Adrenal gland (tissue), 9 donors: ENCODE measurements at regions not wholly inside any gene's neighbourhood (a gene's known extent, or its start where the extent isn't known, plus 50 kb on each side); places are given as distances from the start of the nearest gene placed in this dataset.

ENCODE experiments used
- DNase-seq, 7 donors: peaks; one replicate each; pipeline ENCODE4 v3.0.0-alpha.2; 2019 to 2020
- H3K27ac ChIP-seq, 5 donors: fragments of 200-600 bp; sonication (generic) in 4 of 5; 1 replicate in 3 of 5; 2 replicates in 2 of 5; pipeline versions ENCODE4 v1.5.1 to v1.8.0; 2016 to 2020; ENCODE audit warnings: mild to moderate bottlenecking in 1 of 5
- H3K27me3 ChIP-seq: fragments of 200-600 bp; 2 replicates; pipeline ENCODE4 v1.8.0; 2021
- H3K36me3 ChIP-seq, 2 donors: fragments of 200-600 bp; replicated peaks in 1 of 2; 1 replicate in 1 of 2; 2 replicates in 1 of 2; pipeline versions ENCODE4 v1.5.1 to v1.8.0; 2018 to 2022
- H3K4me1 ChIP-seq, 2 donors: fragments of 200-600 bp; replicated peaks in 1 of 2; 1 replicate in 1 of 2; 2 replicates in 1 of 2; pipeline versions ENCODE4 v1.5.1 to v1.8.0; 2018 to 2021
- H3K4me3 ChIP-seq, 4 donors: fragments of 200-600 bp; sonication (generic) in 3 of 4; one replicate each; pipeline ENCODE4 v1.5.1; 2016 to 2018
- H3K9me3 ChIP-seq, 3 donors: fragments of 200-600 bp; sonication (generic) in 1 of 3; replicated peaks in 1 of 3; 1 replicate in 2 of 3; 2 replicates in 1 of 3; pipeline versions ENCODE4 v1.5.1 to v1.8.0; 2016 to 2021
- POLR2A ChIP-seq, 2 donors: fragments of 450-650 bp; IDR thresholded peaks; one replicate each; pipeline ENCODE4 v1.6.1; 2017; ENCODE audit warnings: antibody characterized with exemption in 2 of 2, mild to moderate bottlenecking in 2 of 2, moderate library complexity in 1 of 2
- WGBS, 4 donors: extraction: QIAGEN DNeasy Blood & Tissue Kit in 2 of 4; methylation state at CpG; one replicate each; pipeline versions ENCODE4 v1.1.5 to v1.1.7; 2013 to 2017; 5-methylcytosine and 5-hydroxymethylcytosine counted together
- intact Hi-C, 2 donors: fragments of 100-400 bp; cut with DNase I; formaldehyde crosslinking; loops; one replicate each; pipeline versions ENCODE4 v1.14.1 to v1.15.0; 2022 to 2023
- TF ChIP-seq, protein P1 (sequence below), 6 experiments: fragments of 450-650 bp in 4 of 6; fragments of 200-600 bp in 2 of 6; sonication (generic) in 1 of 6; IDR thresholded peaks; 1 replicate in 5 of 6; 2 replicates in 1 of 6; pipeline versions ENCODE4 v1.5.1 to v1.8.0; 2016 to 2021; ENCODE audit warnings: antibody characterized with exemption in 6 of 6, mild to moderate bottlenecking in 2 of 6, moderate library complexity in 1 of 6
- donor health status: healthy with polysubstance abuse.
- donor health status: Bipolar disorder and iron deficiency.
- donor health status: DM: yes; HTN: yes; CAD: no.
- donor health status: DM: no; HTN: no; CAD: no.
- donor health status: DM: no; HTN: no; CAD: no.

DNA sequence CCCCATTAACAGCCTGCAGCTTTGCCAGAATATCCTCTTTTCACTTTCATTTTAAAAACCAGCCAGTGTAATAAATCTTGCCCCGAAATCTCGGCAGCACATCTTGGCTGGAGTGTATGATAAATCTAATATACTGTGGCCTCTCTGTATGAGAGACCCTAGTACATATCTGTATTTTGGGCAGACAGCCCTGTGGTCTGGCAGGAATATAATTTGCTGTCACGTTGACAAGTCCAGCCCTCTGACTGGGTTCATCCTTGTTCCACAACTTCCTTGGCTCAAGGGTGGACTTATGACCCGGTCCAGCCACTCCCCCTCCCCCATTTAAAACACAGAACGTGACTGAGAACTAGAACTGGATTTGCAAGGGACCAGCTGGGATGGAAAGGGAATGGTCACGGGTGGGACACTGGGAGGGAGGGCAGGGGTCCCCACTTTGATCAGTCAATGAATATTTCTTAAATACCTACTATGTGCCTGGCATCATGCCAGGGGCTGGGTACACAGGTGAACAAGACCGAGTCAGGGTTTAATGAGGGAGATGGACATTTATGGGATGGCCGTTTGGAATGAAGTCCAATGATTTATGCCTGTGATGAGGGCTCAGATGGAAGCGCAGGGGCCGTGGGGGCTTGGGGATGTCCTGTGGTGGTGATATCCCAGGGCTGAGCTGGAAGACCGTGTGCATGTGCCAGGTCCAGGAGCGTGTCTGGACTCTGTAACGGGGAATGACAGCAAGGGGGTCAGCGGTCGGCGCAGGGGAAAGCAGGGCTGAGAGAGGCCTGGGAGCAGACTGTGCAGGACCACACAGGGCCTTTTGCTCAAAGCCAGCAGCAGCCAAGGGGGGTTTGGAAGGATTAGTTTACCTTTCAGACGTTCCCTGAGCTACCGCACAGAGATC lies 190.5 kb downstream of the PHETA1 start:
- peak in 6 of 7 donors; percentile 11 to 66 (median 26) for DNase-seq
- WGBS, 4 donors = 45 to 54% (median 52%) methylated on average over 17 to 18 of the region's 18 CpGs
- H3K9me3 ChIP-seq = no peaks in the 10 kb centered on the region
- no peak overlapping the region for H3K4me3 ChIP-seq
- no peaks in the 10 kb centered on the region for H3K27me3 ChIP-seq
- peaks cover 0 to 7% of the 10 kb centered on the region in 2 donors for H3K4me1 ChIP-seq
- H3K36me3 ChIP-seq = no peaks in the 10 kb centered on the region
- no peak overlapping the region for H3K27ac ChIP-seq
- TF ChIP-seq, protein P1, sequence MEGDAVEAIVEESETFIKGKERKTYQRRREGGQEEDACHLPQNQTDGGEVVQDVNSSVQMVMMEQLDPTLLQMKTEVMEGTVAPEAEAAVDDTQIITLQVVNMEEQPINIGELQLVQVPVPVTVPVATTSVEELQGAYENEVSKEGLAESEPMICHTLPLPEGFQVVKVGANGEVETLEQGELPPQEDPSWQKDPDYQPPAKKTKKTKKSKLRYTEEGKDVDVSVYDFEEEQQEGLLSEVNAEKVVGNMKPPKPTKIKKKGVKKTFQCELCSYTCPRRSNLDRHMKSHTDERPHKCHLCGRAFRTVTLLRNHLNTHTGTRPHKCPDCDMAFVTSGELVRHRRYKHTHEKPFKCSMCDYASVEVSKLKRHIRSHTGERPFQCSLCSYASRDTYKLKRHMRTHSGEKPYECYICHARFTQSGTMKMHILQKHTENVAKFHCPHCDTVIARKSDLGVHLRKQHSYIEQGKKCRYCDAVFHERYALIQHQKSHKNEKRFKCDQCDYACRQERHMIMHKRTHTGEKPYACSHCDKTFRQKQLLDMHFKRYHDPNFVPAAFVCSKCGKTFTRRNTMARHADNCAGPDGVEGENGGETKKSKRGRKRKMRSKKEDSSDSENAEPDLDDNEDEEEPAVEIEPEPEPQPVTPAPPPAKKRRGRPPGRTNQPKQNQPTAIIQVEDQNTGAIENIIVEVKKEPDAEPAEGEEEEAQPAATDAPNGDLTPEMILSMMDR (IDR thresholded peaks at IDR 0.05) = no peak
- TF ChIP-seq POLR2A (IDR thresholded peaks at IDR 0.05) = no peak
- intact Hi-C loops = no loop called here

DNA sequence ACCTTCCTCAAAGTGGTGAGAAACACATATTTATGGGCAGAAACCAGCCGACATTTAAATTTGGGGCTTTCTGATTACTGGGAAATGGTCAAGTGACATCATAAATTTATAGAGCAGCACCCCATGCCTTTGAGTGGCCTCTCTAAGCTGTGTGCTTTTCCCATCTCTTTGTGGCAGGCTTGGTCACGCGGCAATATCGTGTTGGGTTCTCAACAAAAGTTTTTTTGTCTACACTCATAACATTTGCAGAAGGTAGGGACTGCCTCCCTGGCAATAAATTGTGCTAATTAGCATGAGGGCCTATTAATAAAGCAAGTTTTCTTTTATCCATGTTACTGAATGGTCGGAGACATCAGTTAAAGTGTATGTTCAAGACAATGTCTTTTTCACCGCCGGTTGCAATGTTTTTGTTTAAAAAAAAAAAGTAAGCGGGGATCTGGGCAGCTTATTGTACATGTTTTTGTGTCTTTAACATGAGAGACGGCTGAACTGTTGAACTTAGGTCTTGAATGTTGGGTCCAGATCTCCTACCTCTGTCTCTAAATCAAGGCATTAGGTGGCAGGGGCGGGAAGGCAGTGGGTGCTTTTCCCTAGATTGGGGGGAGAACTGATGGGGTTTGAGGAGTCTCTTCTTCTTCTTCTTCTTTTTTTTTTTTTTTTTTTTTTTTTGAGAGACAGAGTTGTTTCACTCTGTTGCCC lies 193.3 kb downstream of the PHETA1 start:
- Histone ChIP-seq H3K36me3 (no peaks in the 10 kb centered on the region), H3K9me3 (no peaks in the 10 kb centered on the region), H3K27me3 (peaks cover 6% of the 10 kb centered on the region), H3K4me3 (no peak overlapping the region), H3K27ac (no peak overlapping the region), H3K4me1 (peaks cover 0 to 7% of the 10 kb centered on the region in 2 donors)
- 70 to 78% (median 74%) methylated on average over 10 of the region's 10 CpGs for WGBS, 4 donors
- TF ChIP-seq, protein P1 (IDR thresholded peaks at IDR 0.05) = no peak
- no peak for TF ChIP-seq POLR2A (IDR thresholded peaks at IDR 0.05)
- DNase-seq = no peak
- intact Hi-C loops = no loop called here

DNA sequence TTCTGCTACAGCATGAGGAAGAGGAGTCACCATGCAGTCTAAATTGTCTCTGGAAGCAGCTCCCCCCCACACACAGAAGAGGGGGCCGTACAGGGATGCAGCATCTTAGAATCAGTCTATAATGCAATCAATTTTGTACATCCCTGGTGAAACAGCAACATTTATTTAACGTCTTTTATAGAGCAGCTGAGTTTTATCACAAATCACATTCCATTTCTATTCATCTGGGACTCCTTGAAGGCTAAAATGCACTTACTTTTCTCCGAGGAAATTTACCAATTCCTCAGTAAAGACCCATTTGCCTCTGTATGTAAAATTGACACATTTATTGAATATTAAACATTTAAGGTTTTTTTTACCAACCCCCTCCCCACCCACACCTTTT lies 193.9 kb downstream of the PHETA1 start:
- intact Hi-C loops = no loop called here
- 14 to 22% (median 17%) methylated on average over 3 of the region's 3 CpGs for WGBS, 4 donors
- no peak overlapping the region for H3K27ac ChIP-seq
- no peak for DNase-seq
- H3K36me3 ChIP-seq = no peaks in the 10 kb centered on the region
- no peak overlapping the region for H3K4me3 ChIP-seq
- TF ChIP-seq POLR2A (IDR thresholded peaks at IDR 0.05) = no peak
- TF ChIP-seq, protein P1 (IDR thresholded peaks at IDR 0.05) = no peak
- peaks cover 6% of the 10 kb centered on the region for H3K27me3 ChIP-seq
- peaks cover 0 to 7% of the 10 kb centered on the region in 2 donors for H3K4me1 ChIP-seq
- no peaks in the 10 kb centered on the region for H3K9me3 ChIP-seq

GRCh38 chr12:111174251-111174960 lies 194.5 kb downstream of the PHETA1 start:
- no peak overlapping the region for H3K4me3 ChIP-seq
- intact Hi-C loops = no loop called here
- H3K27me3 ChIP-seq = peaks cover 6% of the 10 kb centered on the region
- no peaks in the 10 kb centered on the region for H3K9me3 ChIP-seq
- peaks cover 0 to 7% of the 10 kb centered on the region in 2 donors for H3K4me1 ChIP-seq
- H3K27ac ChIP-seq = no peak overlapping the region
- H3K36me3 ChIP-seq = no peaks in the 10 kb centered on the region
- 52 to 67% (median 60%) methylated on average over 8 of the region's 8 CpGs for WGBS, 4 donors
- no peak for TF ChIP-seq POLR2A (IDR thresholded peaks at IDR 0.05)
- TF ChIP-seq, protein P1 (IDR thresholded peaks at IDR 0.05) = peak in 1 of 6 experiments; percentile 11
- no peak for DNase-seq
